Body of pancreas (tissue), 4 donors: ENCODE measurements at regions not wholly inside any gene's neighbourhood (a gene's known extent, or its start where the extent isn't known, plus 50 kb on each side); places are given as distances from the start of the nearest gene placed in this dataset.

ENCODE experiments used
- ATAC-seq: fragments of 150-250 bp; one replicate; pipeline ENCODE4 v1.9.1; 2016
- DNase-seq, 4 donors: peaks; one replicate each; pipeline ENCODE4 v3.0.0-alpha.2; 2019
- H3K27ac ChIP-seq, 4 donors: fragments of 200-600 bp; sonication (generic); 1 replicate in 3 of 4; 2 replicates in 1 of 4; pipeline versions ENCODE4 v1.5.1 to v1.6.1; 2016 to 2019; ENCODE audit warnings: mild to moderate bottlenecking in 1 of 4, mixed read lengths in 1 of 4, moderate library complexity in 1 of 4
- H3K27me3 ChIP-seq, 2 donors: fragments of 200-600 bp; sonication (generic); one replicate each; pipeline ENCODE4 v1.6.0; 2016; ENCODE audit warnings: mild to moderate bottlenecking in 1 of 2
- H3K36me3 ChIP-seq, 2 donors: fragments of 200-600 bp; sonication (generic); replicated peaks in 1 of 2; 2 replicates each; pipeline ENCODE4 v1.5.1; 2016; ENCODE audit warnings: low read depth in 2 of 2; ENCODE audit not compliant: insufficient read depth in 1 of 2
- H3K4me1 ChIP-seq: fragments of 200-600 bp; sonication (generic); one replicate; pipeline ENCODE4 v1.6.0; 2016
- H3K4me3 ChIP-seq, 2 donors: fragments of 200-600 bp; sonication (generic); 1 replicate in 1 of 2; 2 replicates in 1 of 2; pipeline ENCODE4 v1.5.1; 2016 to 2019
- H3K9me3 ChIP-seq, 3 donors: fragments of 200-600 bp; sonication (generic); 1 replicate in 2 of 3; 2 replicates in 1 of 3; pipeline ENCODE4 v1.5.1; 2016
- CTCF ChIP-seq, 7 experiments: fragments of 450-650 bp in 4 of 7; fragments of 200-600 bp in 3 of 7; sonication (generic) in 3 of 7; IDR thresholded peaks; one replicate each; pipeline ENCODE4 v1.5.1; 2016 to 2019; ENCODE audit warnings: antibody characterized with exemption in 7 of 7
- POLR2A ChIP-seq, 3 donors: fragments of 450-650 bp; IDR thresholded peaks; one replicate each; pipeline ENCODE4 v1.6.1; 2016; ENCODE audit warnings: antibody characterized with exemption in 3 of 3, mild to moderate bottlenecking in 2 of 3
- WGBS, 2 donors: methylation state at CpG; one replicate each; pipeline ENCODE4 v1.1.5; 2017; 5-methylcytosine and 5-hydroxymethylcytosine counted together
- intact Hi-C: fragments of 100-400 bp; cut with DNase I; formaldehyde crosslinking; loops from one replicate; pipeline ENCODE4 v1.15.1; 2023

- intact Hi-C loops = no loop called here
- 53 to 76% methylated on average over 5 of the region's 5 CpGs for WGBS, 2 donors
- DNase-seq = no peak
Measured at GRCh38 chr14:81784084-81784483, 250.4 kb upstream of the SEL1L start.

GRCh38 chr14:81797315-81797714, 263.7 kb upstream of the SEL1L start:
- H3K27ac ChIP-seq = no peak overlapping the region
- intact Hi-C loops = no loop called here
- no peak for TF ChIP-seq CTCF (IDR thresholded peaks at IDR 0.05)
- no peak for TF ChIP-seq POLR2A (IDR thresholded peaks at IDR 0.05)
- H3K9me3 ChIP-seq = no peaks in the 10 kb centered on the region
- ATAC-seq (no peak), DNase-seq (no peak)
- 75 to 94% methylated on average over 2 of the region's 2 CpGs for WGBS, 2 donors
- no peak overlapping the region for H3K4me3 ChIP-seq
- H3K27me3 ChIP-seq = no peaks in the 10 kb centered on the region
- H3K4me1 ChIP-seq = no peaks in the 10 kb centered on the region
- no peaks in the 10 kb centered on the region for H3K36me3 ChIP-seq

More at GRCh38 chr14:81784084-81784483, 250.4 kb upstream of the SEL1L start:
- no peak for ATAC-seq
- TF ChIP-seq POLR2A (IDR thresholded peaks at IDR 0.05) (no peak), CTCF (IDR thresholded peaks at IDR 0.05) (no peak)
- Histone ChIP-seq H3K4me1 (no peaks in the 10 kb centered on the region), H3K9me3 (no peaks in the 10 kb centered on the region), H3K27me3 (no peaks in the 10 kb centered on the region), H3K27ac (no peak overlapping the region), H3K4me3 (no peak overlapping the region), H3K36me3 (no peaks in the 10 kb centered on the region)

- Histone ChIP-seq H3K4me3 (no peak overlapping the region), H3K27ac (no peak overlapping the region), H3K36me3 (no peaks in the 10 kb centered on the region), H3K9me3 (no peaks in the 10 kb centered on the region), H3K27me3 (no peaks in the 10 kb centered on the region), H3K4me1 (peaks cover 4% of the 10 kb centered on the region)
- DNase-seq = no peak
- intact Hi-C loops = no loop called here
- WGBS, 2 donors = 85% methylated on average over 5 of the region's 5 CpGs
- ATAC-seq = no peak
- TF ChIP-seq POLR2A (IDR thresholded peaks at IDR 0.05) (no peak), CTCF (IDR thresholded peaks at IDR 0.05) (no peak)
Measured at GRCh38 chr14:81801921-81802320, 268.3 kb upstream of the SEL1L start.

- WGBS, 2 donors = 64 to 68% methylated on average over 2 of the region's 2 CpGs
- Histone ChIP-seq H3K9me3 (no peaks in the 10 kb centered on the region), H3K27ac (no peak overlapping the region), H3K4me1 (peaks cover 4% of the 10 kb centered on the region), H3K4me3 (no peak overlapping the region), H3K27me3 (no peaks in the 10 kb centered on the region), H3K36me3 (no peaks in the 10 kb centered on the region)
- ATAC-seq (no peak), DNase-seq (no peak)
- TF ChIP-seq POLR2A (IDR thresholded peaks at IDR 0.05) (no peak), CTCF (IDR thresholded peaks at IDR 0.05) (no peak)
- intact Hi-C loops = no loop called here
Measured at GRCh38 chr14:81802341-81802740, 268.7 kb upstream of the SEL1L start.

- no peaks in the 10 kb centered on the region for H3K27me3 ChIP-seq
- intact Hi-C loops = no loop called here
- 18 to 19% methylated on average over 2 of the region's 2 CpGs for WGBS, 2 donors
- DNase-seq (no peak), ATAC-seq (peak; percentile 71)
- TF ChIP-seq POLR2A (IDR thresholded peaks at IDR 0.05) (no peak), CTCF (IDR thresholded peaks at IDR 0.05) (no peak)
- peak overlapping the region in 1 of 4 donors; percentile 23 for H3K27ac ChIP-seq
- no peak overlapping the region for H3K4me3 ChIP-seq
- peaks cover 4% of the 10 kb centered on the region for H3K4me1 ChIP-seq
- no peaks in the 10 kb centered on the region for H3K9me3 ChIP-seq
- no peaks in the 10 kb centered on the region for H3K36me3 ChIP-seq
Measured at GRCh38 chr14:81805785-81806184, 272.1 kb upstream of the SEL1L start.
